K562 (cell line): ENCODE measurements at regions not wholly inside any gene's neighbourhood (a gene's known extent, or its start where the extent isn't known, plus 50 kb on each side); places are given as distances from the start of the nearest gene placed in this dataset.

Experiments
- ATAC-seq: fragments of 200-7000 bp; cut with Tn5 transposase; 3 replicates; pipeline ENCODE4 v1.9.1; 2020; ENCODE audit warnings: moderate library complexity
- BruUV-seq: library from RNA; stranded (reverse); fragments of 400-500 nt; replicated peaks from 2 replicates; lab custom pipeline; 2021; lab: Mats Ljungman, UMichigan
- CTCF ChIA-PET: fragments of 300-600 bp; formaldehyde crosslinking; extraction: SDS; loops from one replicate; lab custom pipeline; 2021; ENCODE audit warnings: low intra/inter-chr PET ratio; lab: Yijun Ruan, JAX
- POLR2A ChIA-PET: fragments of 300-600, 350-650 bp; sonication (Branson Sonifier 250); formaldehyde crosslinking; extraction: SDS; loops from one replicate; lab custom pipeline; 2021; ENCODE audit warnings: antibody characterized with exemption, inconsistent platforms; lab: Yijun Ruan, JAX
- DNase-seq, 4 experiments: peaks; one replicate each; pipeline versions ENCODE4 v3.0.0 to v3.0.0-alpha.2; 2011 to 2018; ENCODE audit warnings: low spot score in 3 of 4, mixed read lengths in 3 of 4; ENCODE audit errors: extremely low read depth in 1 of 4
- FAIRE-seq: peaks from 2 replicates; lab custom pipeline; 2011; peaks lifted over from hg19 to GRCh38; lab: Jason Lieb, UNC
- H2AFZ ChIP-seq: 2 replicates; pipeline ENCODE4 v1.6.0; 2011; ENCODE audit warnings: low read depth, low read length, control low read depth, inconsistent platforms
- H3K27ac ChIP-seq: fragments of 200-600 bp; 3 replicates; pipeline ENCODE4 v1.8.0; 2011; ENCODE audit warnings: low read depth, mild to moderate bottlenecking, control low read depth, inconsistent platforms, low read length, moderate library complexity, mixed read lengths; ENCODE audit errors: extremely low read depth
- H3K27me3 ChIP-seq, 2 experiments: fragments of 300-600 bp in 1 of 2; 2 replicates in 1 of 2; 3 replicates in 1 of 2; pipeline versions ENCODE4 v1.6.0 to v1.8.0; 2011; ENCODE audit warnings: inconsistent platforms in 2 of 2, low read length in 2 of 2, mild to moderate bottlenecking in 1 of 2, mixed read lengths in 1 of 2, moderate library complexity in 1 of 2; ENCODE audit not compliant: control insufficient read depth in 2 of 2, insufficient read depth in 2 of 2
- H3K36me3 ChIP-seq: fragments of 300-600 bp; 3 replicates; pipeline ENCODE4 v1.8.0; 2011; ENCODE audit warnings: mild to moderate bottlenecking, low read length, inconsistent platforms; ENCODE audit not compliant: control insufficient read depth, insufficient read depth
- H3K4me1 ChIP-seq, 2 experiments: fragments of 200-600 bp in 1 of 2; replicated peaks in 1 of 2; 2 replicates in 1 of 2; 3 replicates in 1 of 2; pipeline versions ENCODE4 v1.5.1 to v1.8.0; 2011; ENCODE audit warnings: inconsistent platforms in 2 of 2, low read length in 2 of 2, mild to moderate bottlenecking in 1 of 2, mixed read lengths in 1 of 2, moderate library complexity in 1 of 2; ENCODE audit not compliant: control insufficient read depth in 2 of 2, insufficient read depth in 2 of 2
- H3K4me2 ChIP-seq: 2 replicates; pipeline ENCODE4 v1.6.1; 2011; ENCODE audit warnings: low read length, control low read depth, inconsistent platforms, mixed read lengths; ENCODE audit not compliant: insufficient read depth
- H3K4me3 ChIP-seq: fragments of 200-600 bp; sonication (generic), shearing (Covaris generic); 2 replicates; pipeline ENCODE4 v1.5.1; 2016; ENCODE audit warnings: control low read depth, inconsistent platforms
- H3K79me2 ChIP-seq: fragments of 200-600 bp; 3 replicates; pipeline ENCODE4 v1.8.0; 2011; ENCODE audit warnings: low read length, inconsistent platforms; ENCODE audit not compliant: control insufficient read depth, insufficient read depth
- H3K9ac ChIP-seq, 2 experiments: 2 replicates each; pipeline versions ENCODE4 v1.6.0 to v1.6.1; 2011; ENCODE audit warnings: low read depth in 2 of 2, low read length in 2 of 2, control low read depth in 1 of 2, inconsistent platforms in 1 of 2, mild to moderate bottlenecking in 1 of 2, mixed read lengths in 1 of 2; ENCODE audit not compliant: insufficient read depth in 1 of 2
- H3K9me1 ChIP-seq: one replicate; pipeline ENCODE4 v1.6.0; 2011; ENCODE audit warnings: inconsistent platforms, mild to moderate bottlenecking, low read length, moderate library complexity; ENCODE audit not compliant: control insufficient read depth, insufficient read depth
- H3K9me3 ChIP-seq: replicated peaks from 2 replicates; pipeline ENCODE4 v1.5.1; 2011; ENCODE audit warnings: low read depth, low read length, inconsistent platforms; ENCODE audit not compliant: control insufficient read depth, insufficient read depth
- H4K20me1 ChIP-seq: replicated peaks from 2 replicates; pipeline ENCODE4 v1.6.1; 2011; ENCODE audit warnings: low read length, inconsistent platforms, mixed read lengths; ENCODE audit not compliant: control insufficient read depth, insufficient read depth
- BMI1 ChIP-seq: fragments of 150-350 bp; IDR thresholded peaks from 2 replicates; pipeline ENCODE4 v1.6.1; 2014; ENCODE audit warnings: low read length
- JUN ChIP-seq, 2 experiments: sonication (generic) in 1 of 2; formaldehyde crosslinking in 1 of 2; IDR thresholded peaks; 2 replicates each; pipeline versions ENCODE4 v1.6.1 to v1.8.0; 2012 to 2022; ENCODE audit warnings: borderline replicate concordance in 2 of 2, mild to moderate bottlenecking in 2 of 2, improper control_type of control experiment in 1 of 2, low read depth in 1 of 2, low read length in 1 of 2, missing genetic modification reagents in 1 of 2
- ZBTB17 ChIP-seq: fragments of 450-650 bp; formaldehyde crosslinking; IDR thresholded peaks from 2 replicates; pipeline ENCODE4 v1.4.0; 2020; ENCODE audit warnings: mild to moderate bottlenecking
- ZMIZ1 ChIP-seq, 2 experiments: fragments of 150-350 bp in 1 of 2; IDR thresholded peaks; 2 replicates each; pipeline ENCODE4 v1.6.1; 2012 to 2016; ENCODE audit warnings: low read depth in 2 of 2, low read length in 2 of 2, mild to moderate bottlenecking in 1 of 2, moderate library complexity in 1 of 2
- WGBS: fragments of 100-300 bp; shearing (Covaris generic); methylation state at CpG from one replicate; pipeline ENCODE4 v1.1.6; 2016; ENCODE audit warnings: low coverage, mixed read lengths; ENCODE audit not compliant: insufficient coverage; ENCODE audit errors: missing lambda C conversion rate; 5-methylcytosine and 5-hydroxymethylcytosine counted together
- in situ Hi-C: fragments of 300-500 bp; cut with MboI; formaldehyde crosslinking; loops from 4 replicates; pipeline ENCODE4 v1.15.0; 2018; ENCODE audit warnings: inconsistent platforms, mixed read lengths
- intact Hi-C: fragments of 100-400 bp; cut with micrococcal nuclease; formaldehyde crosslinking; loops from 2 replicates; pipeline ENCODE4 v1.14.2; 2022

- intact Hi-C loops = no loop called here
- no peaks in the 10 kb centered on the region for H3K36me3 ChIP-seq
- TF ChIP-seq ZBTB17 (CRISPR knock-in tag) = no peak
- no peak for TF ChIP-seq JUN (IDR thresholded peaks at IDR 0.05; ENCODE audit: borderline replicate concordance, low read depth, low read length)
- TF ChIP-seq JUN (CRISPR knock-in tag; IDR thresholded peaks at IDR 0.05; ENCODE audit: borderline replicate concordance) = no peak
- no peak for TF ChIP-seq BMI1
- TF ChIP-seq ZMIZ1 (IDR thresholded peaks at IDR 0.05; ENCODE audit: low read depth in 2 of 2, low read length in 2 of 2) = no peak
- TF ChIP-seq, all 486 proteins: peak for 0
- Histone ChIP-seq H3K9me3 (no peaks in the 10 kb centered on the region), H2AFZ (no peak overlapping the region), H3K27ac (no peak overlapping the region), H3K9ac (no peak overlapping the region), H3K4me2 (no peak overlapping the region), H3K4me3 (no peak overlapping the region), H4K20me1 (no peaks in the 10 kb centered on the region), H3K79me2 (no peaks in the 10 kb centered on the region), H3K4me1 (no peaks in the 10 kb centered on the region), H3K27me3 (peaks cover 0 to 2% of the 10 kb centered on the region in 2 experiments; a peak in 2 of 5 replicates), H3K9me1 (no peaks in the 10 kb centered on the region)
- POLR2A ChIA-PET = no interaction called here
- ATAC-seq (no peak), DNase-seq (no peak), FAIRE-seq (no peak)
- in situ Hi-C loops = no loop called here
- CTCF ChIA-PET = no interaction called here
- 0% methylated on average over 4 of the region's 4 CpGs for WGBS
- no TSS peak for BruUV-seq
Observed at GRCh38 chr2:173681881-173682650, 283.1 kb downstream of the SP3 start.
